Progenitor cell of endocrine pancreas (in vitro differentiated cells): ENCODE measurements at regions not wholly inside any gene's neighbourhood (a gene's known extent, or its start where the extent isn't known, plus 50 kb on each side); places are given as distances from the start of the nearest gene placed in this dataset.

Experiments
- DNase-seq: peaks from one replicate; pipeline ENCODE4 v3.0.0; 2021; ENCODE audit warnings: low spot score; ENCODE audit not compliant: unreplicated experiment
- H3K27ac Mint-ChIP-seq: 2 replicates; pipeline ENCODE4 v1.8.0; 2021; ENCODE audit warnings: mild to moderate bottlenecking, moderate library complexity, mixed read lengths
- H3K27me3 Mint-ChIP-seq: 2 replicates; pipeline ENCODE4 v1.8.0; 2021; ENCODE audit warnings: mixed read lengths
- H3K36me3 Mint-ChIP-seq: 2 replicates; pipeline ENCODE4 v1.8.0; 2022; ENCODE audit warnings: mixed read lengths; ENCODE audit not compliant: insufficient read depth
- H3K4me1 Mint-ChIP-seq: 2 replicates; pipeline ENCODE4 v1.8.0; 2021; ENCODE audit warnings: low read depth, mixed read lengths
- H3K4me3 Mint-ChIP-seq: 2 replicates; pipeline ENCODE4 v1.8.0; 2021; ENCODE audit warnings: low read depth, mild to moderate bottlenecking, moderate library complexity, mixed read lengths
- H3K9me3 Mint-ChIP-seq: 2 replicates; pipeline ENCODE4 v1.8.0; 2021; ENCODE audit warnings: low read depth, mixed read lengths
- CTCF ChIP-seq: fragments of 200-600 bp; sonication (generic); IDR thresholded peaks from one replicate; pipeline ENCODE4 v1.5.0; 2021; ENCODE audit warnings: antibody characterized with exemption, mild to moderate bottlenecking; ENCODE audit not compliant: unreplicated experiment

- Mint-ChIP-seq H3K9me3 (no peaks in the 10 kb centered on the region), H3K27me3 (peaks cover 21% of the 10 kb centered on the region), H3K27ac (no peak overlapping the region), H3K4me3 (no peak overlapping the region), H3K36me3 (no peaks in the 10 kb centered on the region), H3K4me1 (peaks cover 7% of the 10 kb centered on the region)
- no peak for DNase-seq
- TF ChIP-seq CTCF = no peak
These were observed 458.2 kb upstream of the RUNX1 start for GRCh38 chr21:35507181-35507759.

DNA sequence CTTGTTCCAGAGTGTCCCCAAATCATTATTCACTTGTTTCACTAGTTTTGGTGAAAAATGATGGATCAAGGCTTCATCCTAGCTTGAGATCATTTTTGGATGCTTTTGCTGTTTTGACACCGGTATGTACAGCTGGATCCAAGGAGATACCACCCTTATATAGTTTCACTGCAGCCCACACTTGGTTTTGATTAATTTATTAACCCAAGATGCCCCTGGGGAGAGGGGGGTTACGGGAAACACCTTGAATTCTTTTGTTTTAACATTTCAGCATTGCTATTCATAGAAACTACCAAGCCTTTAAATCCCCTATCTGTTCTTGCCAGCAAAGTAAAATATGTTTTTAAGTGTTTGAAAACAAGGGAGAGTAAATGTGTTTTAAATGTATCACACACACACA, 457.7 kb upstream of the RUNX1 start:
- no peak for TF ChIP-seq CTCF
- peaks cover 7% of the 10 kb centered on the region for H3K4me1 Mint-ChIP-seq
- no peak overlapping the region for H3K4me3 Mint-ChIP-seq
- no peaks in the 10 kb centered on the region for H3K36me3 Mint-ChIP-seq
- H3K9me3 Mint-ChIP-seq = no peaks in the 10 kb centered on the region
- H3K27ac Mint-ChIP-seq = no peak overlapping the region
- peaks cover 23% of the 10 kb centered on the region for H3K27me3 Mint-ChIP-seq
- DNase-seq = no peak

- no peak for DNase-seq
- H3K27me3 Mint-ChIP-seq = peaks cover 24% of the 10 kb centered on the region
- H3K4me1 Mint-ChIP-seq = peaks cover 7% of the 10 kb centered on the region
These were observed 457.2 kb upstream of the RUNX1 start for GRCh38 chr21:35506352-35506751.

DNA sequence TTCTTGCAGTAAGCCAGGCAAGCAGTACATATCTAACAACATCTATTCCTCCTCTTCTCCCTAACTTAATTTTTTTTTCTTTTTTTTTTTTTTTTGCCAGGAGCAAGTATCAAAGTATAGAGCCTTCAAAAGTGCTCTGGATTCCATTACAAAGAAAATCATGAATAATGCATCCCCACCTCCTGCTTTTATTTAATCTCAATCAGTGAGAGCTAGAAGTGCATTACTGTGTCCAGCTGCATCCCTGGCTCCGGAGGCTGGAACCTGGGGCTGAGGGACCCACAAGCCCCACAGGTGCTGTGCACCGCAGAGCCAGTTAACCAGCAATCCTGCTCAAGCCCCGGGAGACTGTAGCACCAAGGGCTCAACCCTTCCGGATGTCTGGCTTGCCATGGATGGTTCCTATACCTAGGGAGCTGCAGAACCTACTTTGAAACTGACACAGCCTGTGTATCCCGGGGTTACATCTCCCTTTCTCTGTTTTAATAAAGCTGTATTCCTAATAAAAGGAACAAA, 455.9 kb upstream of the RUNX1 start:
- Mint-ChIP-seq H3K9me3 (peaks cover 3% of the 10 kb centered on the region), H3K36me3 (no peaks in the 10 kb centered on the region), H3K27me3 (peaks cover 24% of the 10 kb centered on the region), H3K4me3 (no peak overlapping the region), H3K4me1 (peaks cover 7% of the 10 kb centered on the region), H3K27ac (no peak overlapping the region)
- DNase-seq = no peak
- no peak for TF ChIP-seq CTCF

More at GRCh38 chr21:35506352-35506751, 457.2 kb upstream of the RUNX1 start:
- H3K27ac Mint-ChIP-seq = no peak overlapping the region
- TF ChIP-seq CTCF = no peak
- H3K4me3 Mint-ChIP-seq = no peak overlapping the region
- no peaks in the 10 kb centered on the region for H3K36me3 Mint-ChIP-seq
- no peaks in the 10 kb centered on the region for H3K9me3 Mint-ChIP-seq

DNA sequence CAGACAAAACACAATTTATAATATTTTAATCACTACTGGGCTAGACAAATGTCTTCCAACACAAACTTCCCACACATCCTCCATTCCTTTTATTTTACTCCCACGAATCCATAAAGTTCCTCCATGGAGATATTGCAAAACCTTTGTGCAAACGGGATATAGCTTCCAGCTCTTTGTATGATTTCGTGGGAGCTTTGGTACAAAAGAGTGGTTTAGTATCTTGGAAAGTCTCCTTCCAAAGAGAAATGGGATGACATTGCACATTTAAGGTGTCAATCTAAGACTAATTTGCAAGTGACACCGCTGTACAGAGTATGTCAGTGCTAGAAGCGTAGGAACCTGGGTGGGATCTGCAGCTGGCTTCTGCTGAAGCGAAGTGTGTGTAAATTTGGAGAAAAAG, 455.2 kb upstream of the RUNX1 start:
- H3K27me3 Mint-ChIP-seq = peaks cover 24% of the 10 kb centered on the region
- no peak overlapping the region for H3K4me3 Mint-ChIP-seq
- no peak for TF ChIP-seq CTCF
- H3K4me1 Mint-ChIP-seq = peaks cover 7% of the 10 kb centered on the region
- DNase-seq = no peak
- peaks cover 6% of the 10 kb centered on the region for H3K9me3 Mint-ChIP-seq
- no peak overlapping the region for H3K27ac Mint-ChIP-seq
- H3K36me3 Mint-ChIP-seq = no peaks in the 10 kb centered on the region
